SU-DHL-6 (cell line): ENCODE measurements at regions not wholly inside any gene's neighbourhood (a gene's known extent, or its start where the extent isn't known, plus 50 kb on each side); places are given as distances from the start of the nearest gene placed in this dataset.

ENCODE experiments used
- EZH2phosphoT487 ChIP-seq: fragments of 200-600 bp; sonication (generic), shearing (Covaris generic); conservative IDR thresholded peaks from 2 replicates; pipeline ENCODE4 v1.6.1; 2018; ENCODE audit warnings: mild to moderate bottlenecking, antibody characterized with exemption, low read length, moderate library complexity, mixed read lengths
- TF ChIP-seq, protein P1 (sequence below): fragments of 200-600 bp; sonication (generic); IDR thresholded peaks from one replicate; pipeline ENCODE4 v1.5.1; 2017; ENCODE audit warnings: antibody characterized with exemption, mild to moderate bottlenecking, low read length, moderate library complexity; ENCODE audit not compliant: insufficient read depth, poor library complexity, severe bottlenecking

DNA sequence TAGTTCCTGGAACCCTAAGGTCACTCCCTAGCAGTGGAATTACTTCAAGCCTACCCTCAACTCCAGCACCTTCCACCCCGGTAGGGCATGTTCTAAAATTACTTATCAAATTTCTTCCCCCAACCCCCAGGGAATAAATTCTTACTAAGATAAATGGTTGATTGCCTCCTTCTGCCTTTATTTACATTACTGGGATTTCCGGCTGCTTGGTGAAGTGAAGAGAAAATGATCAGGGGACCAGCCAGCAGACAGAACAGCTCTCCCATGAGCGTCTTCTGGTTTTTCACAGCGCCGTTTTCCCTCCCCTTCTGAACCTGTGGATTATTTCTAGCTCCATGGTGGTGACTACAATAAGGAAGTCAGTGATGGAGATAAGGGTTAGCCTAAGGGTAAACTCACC lies 521.5 kb upstream of the PPP2R3A start:
- TF ChIP-seq, protein P1, sequence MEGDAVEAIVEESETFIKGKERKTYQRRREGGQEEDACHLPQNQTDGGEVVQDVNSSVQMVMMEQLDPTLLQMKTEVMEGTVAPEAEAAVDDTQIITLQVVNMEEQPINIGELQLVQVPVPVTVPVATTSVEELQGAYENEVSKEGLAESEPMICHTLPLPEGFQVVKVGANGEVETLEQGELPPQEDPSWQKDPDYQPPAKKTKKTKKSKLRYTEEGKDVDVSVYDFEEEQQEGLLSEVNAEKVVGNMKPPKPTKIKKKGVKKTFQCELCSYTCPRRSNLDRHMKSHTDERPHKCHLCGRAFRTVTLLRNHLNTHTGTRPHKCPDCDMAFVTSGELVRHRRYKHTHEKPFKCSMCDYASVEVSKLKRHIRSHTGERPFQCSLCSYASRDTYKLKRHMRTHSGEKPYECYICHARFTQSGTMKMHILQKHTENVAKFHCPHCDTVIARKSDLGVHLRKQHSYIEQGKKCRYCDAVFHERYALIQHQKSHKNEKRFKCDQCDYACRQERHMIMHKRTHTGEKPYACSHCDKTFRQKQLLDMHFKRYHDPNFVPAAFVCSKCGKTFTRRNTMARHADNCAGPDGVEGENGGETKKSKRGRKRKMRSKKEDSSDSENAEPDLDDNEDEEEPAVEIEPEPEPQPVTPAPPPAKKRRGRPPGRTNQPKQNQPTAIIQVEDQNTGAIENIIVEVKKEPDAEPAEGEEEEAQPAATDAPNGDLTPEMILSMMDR = no peak
- TF ChIP-seq EZH2phosphoT487 = no peak
